ENCODE measurements at regions not wholly inside any gene's neighbourhood (a gene's known extent, or its start where the extent isn't known, plus 50 kb on each side); places are given as distances from the start of the nearest gene placed in this dataset.

DNA sequence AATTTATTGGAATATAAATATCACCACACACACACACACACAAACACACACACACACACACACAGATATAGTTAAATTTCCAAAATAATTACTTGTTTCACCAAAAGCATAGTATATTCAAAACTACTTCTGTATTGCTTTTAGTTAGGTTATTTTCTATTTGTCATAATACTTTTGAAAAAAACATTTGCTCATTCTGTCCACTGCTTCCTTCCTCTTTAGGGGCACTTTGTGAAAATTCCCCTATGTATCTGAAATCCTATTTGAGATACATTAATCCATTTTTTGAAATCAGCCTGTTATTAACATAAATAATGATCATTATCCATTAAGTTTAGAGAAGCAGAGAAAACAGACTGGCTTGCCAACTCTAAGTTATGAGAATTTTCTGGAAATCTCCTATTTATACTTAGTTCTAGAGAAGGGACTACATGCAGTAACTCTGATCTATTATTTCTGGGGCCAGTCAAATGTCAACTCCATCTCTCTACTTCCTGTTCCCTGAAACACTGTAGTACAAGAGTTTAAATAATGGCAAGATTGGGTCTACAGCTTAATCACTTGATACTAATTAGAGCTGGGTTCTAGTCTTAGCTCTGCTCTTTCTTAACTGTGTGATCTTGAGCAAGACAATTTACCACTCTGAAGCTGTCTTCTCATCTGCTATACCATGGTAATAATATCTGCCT lies 54.4 kb upstream of the GPR174 start:
- H3K27ac Mint-ChIP-seq: peak overlapping the region; percentile 80
- peak overlapping the region; percentile 19 for H3K4me3 Mint-ChIP-seq
- TF ChIP-seq, protein P1, sequence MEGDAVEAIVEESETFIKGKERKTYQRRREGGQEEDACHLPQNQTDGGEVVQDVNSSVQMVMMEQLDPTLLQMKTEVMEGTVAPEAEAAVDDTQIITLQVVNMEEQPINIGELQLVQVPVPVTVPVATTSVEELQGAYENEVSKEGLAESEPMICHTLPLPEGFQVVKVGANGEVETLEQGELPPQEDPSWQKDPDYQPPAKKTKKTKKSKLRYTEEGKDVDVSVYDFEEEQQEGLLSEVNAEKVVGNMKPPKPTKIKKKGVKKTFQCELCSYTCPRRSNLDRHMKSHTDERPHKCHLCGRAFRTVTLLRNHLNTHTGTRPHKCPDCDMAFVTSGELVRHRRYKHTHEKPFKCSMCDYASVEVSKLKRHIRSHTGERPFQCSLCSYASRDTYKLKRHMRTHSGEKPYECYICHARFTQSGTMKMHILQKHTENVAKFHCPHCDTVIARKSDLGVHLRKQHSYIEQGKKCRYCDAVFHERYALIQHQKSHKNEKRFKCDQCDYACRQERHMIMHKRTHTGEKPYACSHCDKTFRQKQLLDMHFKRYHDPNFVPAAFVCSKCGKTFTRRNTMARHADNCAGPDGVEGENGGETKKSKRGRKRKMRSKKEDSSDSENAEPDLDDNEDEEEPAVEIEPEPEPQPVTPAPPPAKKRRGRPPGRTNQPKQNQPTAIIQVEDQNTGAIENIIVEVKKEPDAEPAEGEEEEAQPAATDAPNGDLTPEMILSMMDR (IDR thresholded peaks at IDR 0.05): no peak
- CTCF ChIA-PET: interaction anchor here (2.2 kb wide), 1 partner anchor 181 kb away, joined by 12 read pairs; no protein-coding TSS in a partner anchor
- peak; percentile 74 for ATAC-seq (ENCODE audit: low read depth)
- H3K36me3 Mint-ChIP-seq (ENCODE audit: low read depth): no peaks in the 10 kb centered on the region
- H3K4me1 Mint-ChIP-seq: peaks cover 30% of the 10 kb centered on the region
- POLR2A ChIA-PET: interaction anchor here (0.6 to 2.5 kb wide), 6 partner anchors 18 to 145 kb away, joined by 3 to 15 read pairs (median 4); partner anchors contain the start of genes GPR174 and P2RY10
- intact Hi-C loops (cut with micrococcal nuclease): loop anchor here (2.0 kb wide), 2 partner anchors 17 to 49 kb away; no protein-coding TSS in a partner anchor
- DNase-seq: no peak
- H3K9me3 Mint-ChIP-seq: peaks cover 2% of the 10 kb centered on the region
- no peaks in the 10 kb centered on the region for H3K27me3 Mint-ChIP-seq

DNA sequence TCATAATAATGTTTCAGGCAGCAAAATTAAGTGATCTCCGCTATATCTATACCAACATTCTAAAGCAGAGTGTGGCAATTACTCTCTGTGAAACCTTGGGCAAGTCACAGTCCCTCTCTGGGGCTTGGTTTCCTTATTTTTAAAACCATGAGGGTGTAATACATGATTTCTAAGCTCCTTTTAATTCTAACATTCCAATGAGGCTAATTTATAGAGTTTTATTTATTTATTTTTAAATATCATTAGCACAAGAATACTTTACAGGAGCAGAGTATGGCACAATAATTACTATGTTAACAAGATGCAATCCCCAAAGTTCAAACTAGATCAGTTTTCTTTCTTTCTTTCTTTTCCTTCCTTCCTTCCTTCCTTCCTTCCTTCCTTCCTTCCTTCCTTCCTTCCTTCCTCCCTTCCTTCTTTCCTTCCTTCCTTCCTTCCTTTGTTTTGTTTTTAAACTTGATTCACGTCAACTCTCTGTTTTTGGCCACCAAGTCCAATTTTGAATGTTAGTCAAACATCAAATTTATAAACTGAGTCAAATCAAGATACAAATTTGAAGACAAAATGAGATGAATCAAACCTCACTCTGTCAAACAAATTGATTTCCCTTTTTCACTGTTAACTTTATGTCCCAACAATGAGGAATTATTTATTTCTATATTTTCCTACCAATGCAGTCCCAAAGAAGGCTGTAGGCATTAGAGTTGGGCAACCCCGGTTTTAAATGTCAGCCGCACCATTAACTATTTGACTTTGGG lies 50.2 kb upstream of the GPR174 start:
- intact Hi-C loops (cut with micrococcal nuclease): no loop called here
- H3K4me1 Mint-ChIP-seq: peaks cover 40% of the 10 kb centered on the region
- ChIA-PET CTCF (no interaction called here), POLR2A (no interaction called here)
- TF ChIP-seq, protein P1 (IDR thresholded peaks at IDR 0.05): no peak
- H3K9me3 Mint-ChIP-seq: peaks cover 2% of the 10 kb centered on the region
- H3K27ac Mint-ChIP-seq: no peak overlapping the region
- DNase-seq: no peak
- ATAC-seq (ENCODE audit: low read depth): no peak
- H3K27me3 Mint-ChIP-seq: no peaks in the 10 kb centered on the region
- H3K36me3 Mint-ChIP-seq (ENCODE audit: low read depth): no peaks in the 10 kb centered on the region
- H3K4me3 Mint-ChIP-seq: no peak overlapping the region

All from activated B cell treated with CpG ODN at 0.5 μM for 24 hours (primary cell).